ENCODE measurements at regions not wholly inside any gene's neighbourhood (a gene's known extent, or its start where the extent isn't known, plus 50 kb on each side); places are given as distances from the start of the nearest gene placed in this dataset.

- no peak for TF ChIP-seq SRF (IDR thresholded peaks at IDR 0.05; ENCODE audit: low read depth)
- no peak for TF ChIP-seq CTCF (IDR thresholded peaks at IDR 0.05 in 2 of 3, conservative IDR thresholded peaks at IDR 0.05 in 1 of 3; ENCODE audit: borderline replicate concordance in 1 of 3, insufficient read depth in 1 of 3, low read depth in 2 of 3, low read length in 2 of 3)
- TF ChIP-seq YY1 (IDR thresholded peaks at IDR 0.05; ENCODE audit: extremely low read depth, insufficient replicate concordance, low read depth, low read length) = no peak
- TF ChIP-seq JUND (IDR thresholded peaks at IDR 0.05) = no peak
- no peak for TF ChIP-seq REST (IDR thresholded peaks at IDR 0.05; ENCODE audit: low read depth)
- no peak for TF ChIP-seq CEBPB (IDR thresholded peaks at IDR 0.05; ENCODE audit: low read depth)
- no peak for TF ChIP-seq ZBTB33 (IDR thresholded peaks at IDR 0.05; ENCODE audit: extremely low read depth, insufficient replicate concordance, low read length)
- no peak for TF ChIP-seq ZNF274 (IDR thresholded peaks at IDR 0.05; ENCODE audit: low read depth, low read length)
- no peak for TF ChIP-seq EZH2 (IDR thresholded peaks at IDR 0.05)
- no peak for TF ChIP-seq EGR1 (IDR thresholded peaks at IDR 0.05; ENCODE audit: low read depth)
- TF ChIP-seq ELF1 (IDR thresholded peaks at IDR 0.05; ENCODE audit: borderline replicate concordance, low read depth) = no peak
- TF ChIP-seq ATF3 (IDR thresholded peaks at IDR 0.05) = no peak
- no peak for TF ChIP-seq RAD21 (IDR thresholded peaks at IDR 0.05; ENCODE audit: low read depth)
- no peak for TF ChIP-seq POLR2A (IDR thresholded peaks at IDR 0.05; ENCODE audit: borderline replicate concordance, extremely low read depth, insufficient read depth, insufficient read length)
- no peak for TF ChIP-seq POLR2AphosphoS5 (IDR thresholded peaks at IDR 0.05; ENCODE audit: low read depth, low read length)
- TF ChIP-seq ZFX (IDR thresholded peaks at IDR 0.05) = no peak
- TF ChIP-seq MAX (IDR thresholded peaks at IDR 0.05) = no peak
- TF ChIP-seq SIN3A (IDR thresholded peaks at IDR 0.05; ENCODE audit: low read depth) = no peak
- TF ChIP-seq FOSL1 (IDR thresholded peaks at IDR 0.05; ENCODE audit: low read depth) = no peak
- H3K79me2 ChIP-seq (ENCODE audit: insufficient read depth, low read length) = no peaks in the 10 kb centered on the region
- H3K9ac ChIP-seq (ENCODE audit: low read length) = no peak overlapping the region
- no peak overlapping the region for H2AFZ ChIP-seq (ENCODE audit: low read depth, low read length, poor library complexity, severe bottlenecking)
- DNase-seq (ENCODE audit: low read depth, low spot score) = no peak
- H3K4me1 ChIP-seq (ENCODE audit: control insufficient read depth in 1 of 2, insufficient read depth in 2 of 2, low read length in 2 of 2) = no peaks in the 10 kb centered on the region
- no peaks in the 10 kb centered on the region for H3K27me3 ChIP-seq (ENCODE audit: insufficient read depth, low read length)
- H3K36me3 ChIP-seq (ENCODE audit: control insufficient read depth in 1 of 2, insufficient read depth in 2 of 2, low read length in 2 of 2) = no peaks in the 10 kb centered on the region
- no peaks in the 10 kb centered on the region; the same call in 1 of the 2 replicates for H4K20me1 ChIP-seq (ENCODE audit: insufficient read depth)
- no peak overlapping the region for H3K27ac ChIP-seq (ENCODE audit: low read depth, low read length)
- ChIA-PET CTCF (no interaction called here), POLR2A (no interaction called here), RAD21 (ENCODE audit: low non-redundant PET in 1 of 2, low total read pairs in 2 of 2, uncharacterized antibody in 2 of 2, unreplicated experiment in 2 of 2) (no interaction called here)
- intact Hi-C loops (cut with micrococcal nuclease) = no loop called here
- ATAC-seq = no peak
- no TSS peak for BruUV-seq (replicated peaks)
- no peak overlapping the region for H3K4me2 ChIP-seq (ENCODE audit: low read length)
- H3K9me3 ChIP-seq (ENCODE audit: control insufficient read depth in 1 of 2, insufficient read depth in 1 of 2, low read depth in 1 of 2, low read length in 2 of 2) = peaks cover 5 to 22% of the 10 kb centered on the region in 2 experiments; a peak in 3 of 4 replicates
- H3K9me2 ChIP-seq (ENCODE audit: insufficient read depth) = no peaks in the 10 kb centered on the region
- H3K4me3 ChIP-seq (replicated peaks in 1 of 2; ENCODE audit: low read depth in 1 of 2, low read length in 2 of 2) = no peak overlapping the region
These were observed 1331.4 kb downstream of the NSUN3 start for GRCh38 chr3:95394286-95394685.
